AG08395 (cell line): ENCODE measurements at regions not wholly inside any gene's neighbourhood (a gene's known extent, or its start where the extent isn't known, plus 50 kb on each side); places are given as distances from the start of the nearest gene placed in this dataset.
"Not testable (repeated sequence)": the region's sequence is repeated elsewhere in the genome, so short reads cannot be mapped to it uniquely, and the experiment has no call there.

Experiments used
- DNase-seq: peaks from one replicate; pipeline ENCODE4 v3.0.0; 2012; ENCODE audit warnings: mixed read lengths, low spot score

DNA sequence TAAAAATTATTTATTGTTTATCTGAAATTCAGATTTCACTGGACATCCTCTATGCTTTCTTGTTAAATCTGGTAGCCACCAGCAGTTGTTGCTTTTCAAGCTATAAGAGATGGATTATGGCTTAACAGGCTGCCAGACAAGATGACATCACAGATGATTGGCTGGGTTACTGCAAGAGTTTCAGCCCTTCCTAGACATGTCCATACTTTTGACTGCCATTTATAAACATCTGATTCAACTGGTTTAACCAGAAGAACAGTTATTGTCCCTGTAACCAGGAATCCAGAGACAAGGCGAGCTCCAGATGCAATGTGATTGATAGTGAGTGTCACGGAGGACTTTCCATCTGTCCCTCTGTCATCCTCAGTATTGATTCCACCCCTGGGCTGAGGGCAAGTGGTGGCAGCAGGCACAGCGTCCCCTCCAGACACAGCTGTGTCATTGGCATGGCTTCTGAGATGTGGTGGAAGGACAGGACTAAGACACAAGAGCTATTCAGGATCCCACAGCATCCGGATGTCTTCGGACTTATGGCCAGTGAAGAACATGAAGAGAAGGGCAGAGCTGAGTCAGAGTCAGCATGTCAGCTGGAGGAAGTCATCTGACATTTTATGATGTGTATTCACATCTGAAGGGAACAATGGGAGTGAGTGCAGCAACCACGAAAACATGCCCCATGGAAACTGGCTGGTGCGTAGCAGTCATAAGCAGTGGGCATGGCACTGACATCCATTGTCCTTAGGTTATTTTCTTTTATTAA is 284.5 kb upstream of the CDYL start:
- no peak for DNase-seq

DNA sequence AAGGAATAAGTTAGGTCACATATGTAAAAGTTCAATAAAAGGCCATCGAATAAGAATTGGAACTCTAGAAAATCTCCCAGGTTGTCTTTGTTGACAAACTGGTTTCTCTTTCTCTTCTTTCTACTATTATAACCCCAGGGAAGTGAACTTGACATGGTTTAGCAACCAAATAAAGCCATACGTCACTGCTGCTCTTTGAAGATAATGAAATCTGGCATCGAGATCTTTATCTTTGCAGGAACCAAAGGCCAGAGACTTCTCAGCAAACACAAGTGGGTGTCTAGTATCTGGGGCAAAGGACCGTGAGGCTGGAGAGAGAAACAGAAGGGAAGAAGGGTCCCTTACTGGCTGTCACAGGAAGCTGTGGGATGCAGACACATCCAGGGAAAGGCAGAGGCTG is 286.7 kb upstream of the CDYL start:
- no peak for DNase-seq

DNA sequence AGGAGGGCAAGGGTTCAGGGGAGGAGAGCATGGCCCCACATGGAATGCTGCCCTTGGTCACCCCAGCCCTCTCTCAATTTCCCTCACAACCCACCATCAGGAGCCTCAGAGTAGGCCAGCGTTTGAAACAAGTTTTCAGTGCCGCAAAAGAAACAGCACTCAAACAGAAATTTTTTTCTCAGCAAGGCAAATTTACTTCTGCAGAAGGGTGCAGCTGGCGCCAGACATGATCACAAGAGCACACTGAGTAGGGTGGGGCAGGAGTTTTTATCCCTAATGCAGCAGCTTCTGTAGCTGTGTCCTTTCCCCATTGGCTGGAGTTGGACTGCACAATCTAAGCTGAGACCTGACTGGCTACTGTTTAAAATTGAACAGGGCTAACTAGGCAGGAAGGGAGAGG is 287.8 kb upstream of the CDYL start:
- no peak for DNase-seq

DNA sequence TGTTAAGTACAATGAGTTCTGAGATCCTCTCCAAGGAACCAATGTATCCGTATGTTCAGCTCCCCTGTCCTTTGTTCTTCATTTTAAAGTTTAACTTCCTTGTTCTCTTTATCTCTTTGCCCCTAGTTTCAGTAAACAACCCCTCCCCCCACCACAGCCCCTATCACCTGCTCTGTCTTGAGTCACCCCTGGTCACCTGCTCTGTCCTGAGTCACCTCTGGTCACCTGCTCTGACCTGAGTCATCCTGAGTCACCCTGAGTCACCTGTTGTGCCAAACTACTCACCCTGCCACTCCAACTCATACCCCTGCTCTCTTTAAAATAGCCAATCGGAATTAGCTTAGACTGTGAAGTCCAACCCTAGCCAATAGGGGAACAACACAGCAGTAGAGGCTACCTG is 288.7 kb upstream of the CDYL start:
- DNase-seq: no peak

DNA sequence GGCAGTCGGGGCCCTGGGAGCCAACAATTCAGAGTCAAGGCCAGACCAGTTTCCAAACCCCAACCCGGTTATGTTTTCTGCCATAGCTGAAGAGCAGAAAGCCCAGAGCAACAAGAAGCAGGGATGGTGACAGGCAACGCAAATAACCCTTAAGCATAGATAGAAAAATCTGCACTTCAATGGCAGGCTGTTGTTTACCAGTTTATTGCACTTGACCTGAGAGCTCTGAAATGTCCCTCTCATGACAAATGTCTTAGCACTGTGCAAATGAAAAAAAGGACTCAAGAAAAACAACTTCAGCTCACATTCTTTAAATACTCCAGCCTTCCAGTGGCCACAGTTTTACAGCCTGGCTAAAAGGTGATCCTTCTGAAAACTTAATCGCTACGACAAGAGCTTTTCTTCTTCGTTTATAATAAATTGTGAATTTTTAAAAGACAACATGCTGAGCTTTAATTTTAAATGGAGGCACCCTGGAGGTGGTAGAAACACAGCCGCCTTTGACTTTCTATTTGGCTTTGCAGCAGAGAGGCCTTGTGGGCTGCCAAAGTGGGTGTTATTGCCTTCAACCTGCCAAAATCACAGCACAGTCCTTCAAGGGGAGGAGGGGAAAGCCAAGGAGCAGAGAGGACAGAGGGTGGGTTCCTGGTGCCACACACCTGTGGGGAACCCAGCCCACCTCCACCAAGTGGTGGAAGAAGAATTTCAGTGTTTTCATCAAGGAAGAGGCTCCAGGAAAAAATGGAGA is 289.5 kb upstream of the CDYL start:
- no peak for DNase-seq

DNA sequence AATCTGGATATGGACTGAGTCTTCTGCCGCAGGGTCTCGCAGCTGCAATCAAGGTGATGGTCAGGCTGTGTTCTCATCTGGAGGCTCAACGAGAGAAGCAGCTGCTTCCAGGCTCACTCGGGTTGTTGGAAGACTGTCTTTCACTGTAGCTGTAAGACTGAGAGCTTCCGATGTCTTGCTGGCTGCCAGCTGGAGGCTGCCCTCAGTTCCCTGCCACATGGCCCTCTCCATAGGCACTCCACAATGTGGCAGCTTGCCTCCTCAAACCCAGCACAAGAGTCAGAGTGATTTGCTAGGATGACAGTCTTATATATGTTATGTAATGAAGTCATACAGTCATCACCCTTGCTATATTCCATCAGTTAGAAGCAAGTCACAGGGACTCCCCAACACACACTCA is 290.5 kb upstream of the CDYL start:
- DNase-seq: no peak

DNA sequence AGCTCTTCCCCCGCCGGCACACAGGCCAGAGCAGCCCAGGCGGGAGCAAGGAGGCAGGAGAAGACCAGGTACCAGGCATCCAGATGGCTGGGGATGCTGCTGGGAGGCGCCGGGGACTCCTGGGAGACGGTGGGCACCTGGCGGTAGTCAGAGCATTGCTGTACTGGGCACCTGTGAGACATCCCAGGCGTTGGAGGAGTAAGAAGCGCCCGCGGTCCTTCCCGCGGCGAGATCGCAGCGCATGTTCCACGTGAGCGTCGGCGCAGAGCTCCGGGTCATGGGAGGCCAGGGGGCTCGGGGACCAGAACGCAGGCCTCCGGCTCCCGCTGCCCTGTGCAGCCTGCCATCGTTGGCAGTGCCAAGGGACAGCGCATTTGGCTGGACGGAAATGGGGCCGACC is 293.7 kb upstream of the CDYL start:
- no peak for DNase-seq

DNA sequence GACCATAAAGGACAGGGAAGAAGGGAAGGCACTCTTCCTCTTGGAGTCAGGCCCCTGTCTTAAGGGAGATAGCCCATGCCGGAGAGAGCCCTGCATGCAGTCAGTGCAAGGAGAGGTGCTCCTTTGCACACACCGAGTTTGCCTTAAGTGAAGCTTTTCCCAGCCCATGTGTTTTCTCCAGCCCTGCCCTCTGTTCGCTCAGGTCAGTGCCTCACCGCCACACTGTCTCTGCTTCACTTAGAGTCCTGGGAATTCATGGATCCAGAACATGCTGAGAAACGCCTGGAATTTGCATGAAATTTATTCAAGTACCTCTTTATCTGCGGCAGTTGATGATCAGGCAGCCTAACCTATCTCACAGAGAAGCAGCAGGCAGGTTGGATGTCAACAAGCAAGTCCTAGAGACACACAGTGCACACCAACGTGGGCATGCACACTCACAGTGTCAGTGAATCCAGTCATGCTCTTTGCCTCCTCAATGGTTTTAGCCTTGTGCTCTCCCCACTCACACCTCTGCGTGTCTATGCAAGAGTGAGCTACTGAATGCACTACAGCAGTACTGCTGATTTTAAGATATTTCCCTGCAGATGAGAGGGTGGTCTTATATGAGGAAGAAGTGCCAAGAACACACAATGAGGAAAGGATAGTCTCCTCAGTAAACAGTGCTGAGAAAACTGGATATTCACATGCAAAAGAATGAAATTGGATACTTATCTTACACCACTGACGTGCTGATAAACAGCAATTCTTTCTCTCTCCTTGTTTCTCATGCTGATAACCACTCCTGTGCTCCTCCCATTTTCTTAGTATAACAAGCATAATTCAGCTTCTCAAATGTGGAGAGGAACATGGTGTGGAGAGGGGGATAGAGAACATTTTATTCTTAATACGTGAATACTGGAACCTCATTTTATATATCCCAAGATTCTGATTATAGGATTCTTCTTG is 295.1 kb upstream of the CDYL start:
- no peak for DNase-seq

DNA sequence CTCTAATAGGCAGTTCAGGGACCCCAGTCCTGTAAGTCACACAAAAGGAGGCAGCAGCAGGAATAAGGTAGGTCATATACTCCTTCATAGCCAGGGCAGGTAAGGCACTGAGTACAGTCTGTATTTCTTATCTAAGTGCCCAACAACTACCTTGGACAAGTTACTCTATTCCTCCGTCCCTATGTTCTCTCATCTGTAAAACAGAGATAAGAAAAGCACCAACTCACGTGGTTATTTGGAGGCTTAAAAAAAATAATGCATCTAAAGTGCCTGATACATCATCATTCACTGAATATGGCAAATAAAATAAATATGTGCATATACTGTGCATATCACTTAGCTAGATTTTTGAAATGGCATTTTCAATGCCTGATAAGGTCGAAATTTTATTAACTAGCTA is 298.1 kb upstream of the CDYL start:
- no peak for DNase-seq

DNA sequence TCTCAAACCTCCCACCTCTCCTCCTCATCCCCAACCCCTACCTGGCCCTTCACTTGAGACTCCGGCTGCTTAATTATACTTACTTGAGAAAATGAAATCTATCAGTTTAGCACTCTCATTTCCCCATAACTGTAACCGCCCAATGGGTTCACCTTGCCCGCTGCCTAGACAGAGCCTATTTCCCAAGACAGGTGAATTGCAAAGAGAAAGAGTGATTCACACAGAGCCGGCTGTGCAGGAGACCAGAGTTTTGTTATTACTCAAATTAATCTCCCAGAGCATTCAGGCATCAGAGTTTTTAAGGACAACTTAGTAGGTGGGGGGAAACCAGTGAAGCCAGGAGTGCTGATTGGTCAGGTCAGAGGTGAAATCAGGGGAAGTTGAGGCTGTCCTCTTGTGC is 301.4 kb upstream of the CDYL start:
- DNase-seq: no peak

DNA sequence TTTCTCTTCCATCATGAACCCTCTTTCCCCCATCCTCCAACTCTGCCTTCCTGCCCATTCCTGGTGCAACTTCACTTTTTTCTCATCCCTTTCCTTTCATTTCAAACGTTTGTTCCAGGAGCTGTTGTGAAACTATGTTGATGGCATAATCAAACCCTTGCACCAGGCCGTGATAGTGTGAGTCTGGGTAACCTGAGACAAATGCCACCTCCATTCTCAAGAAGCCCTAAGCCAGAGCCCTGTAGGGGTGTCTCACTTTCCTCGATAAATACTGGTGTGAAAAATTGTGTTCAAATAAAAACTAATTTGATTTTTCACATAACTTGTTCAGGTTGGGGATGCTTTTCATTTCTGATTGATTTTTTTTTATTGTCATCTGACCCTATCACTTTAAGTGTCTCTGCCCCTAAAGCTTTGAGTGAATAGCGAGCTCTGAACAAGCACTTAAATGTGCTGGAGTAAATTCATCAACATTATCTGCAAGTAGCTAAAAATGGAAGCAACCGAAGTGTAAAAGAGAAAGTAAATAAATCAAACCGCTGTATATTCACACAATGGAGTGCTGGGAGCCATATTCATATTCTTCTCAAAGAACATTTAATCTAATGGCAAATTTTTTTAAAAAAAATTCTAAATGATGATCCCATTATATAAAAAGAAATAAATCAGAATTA is 303.1 kb upstream of the CDYL start:
- no peak for DNase-seq

DNA sequence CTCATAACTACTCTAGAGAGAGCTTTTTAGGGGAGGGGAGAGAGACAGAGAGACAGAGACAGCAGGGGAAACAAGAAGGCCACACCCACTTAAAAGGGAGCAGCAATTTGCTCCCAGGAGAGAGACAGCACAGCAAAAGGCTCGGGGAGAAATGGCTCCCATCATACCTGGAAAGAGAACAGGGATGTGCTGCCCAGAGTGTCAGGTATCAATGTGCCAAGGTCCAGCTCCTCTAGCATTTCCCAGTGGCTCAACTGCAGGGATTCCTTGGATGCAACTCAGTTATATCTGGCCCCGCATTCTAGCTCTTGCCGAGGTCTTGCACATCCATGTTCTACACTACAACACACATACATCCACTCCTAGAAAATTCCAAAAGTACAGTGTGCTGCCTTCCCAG is 304.0 kb upstream of the CDYL start:
- no peak for DNase-seq

DNA sequence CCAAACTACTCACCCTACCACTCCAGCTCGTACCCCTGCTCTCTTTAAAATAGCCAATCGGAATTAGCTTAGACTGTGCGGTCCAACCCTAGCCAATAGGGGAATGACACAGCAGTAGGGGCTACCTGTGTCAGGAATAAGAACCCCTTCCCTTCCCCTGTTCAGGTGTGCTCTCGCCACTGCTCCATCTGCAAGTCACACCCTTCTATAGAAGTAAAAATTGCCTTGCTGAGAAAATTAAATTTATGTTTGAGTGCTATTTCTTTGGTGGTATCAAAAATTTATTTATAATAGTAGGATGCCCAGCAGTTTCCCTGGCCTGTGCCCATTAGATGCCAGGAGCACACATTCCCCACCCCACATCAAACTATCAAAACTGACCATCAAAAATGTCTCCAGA is 304.7 kb upstream of the CDYL start:
- not testable (repeated sequence) for DNase-seq

DNA sequence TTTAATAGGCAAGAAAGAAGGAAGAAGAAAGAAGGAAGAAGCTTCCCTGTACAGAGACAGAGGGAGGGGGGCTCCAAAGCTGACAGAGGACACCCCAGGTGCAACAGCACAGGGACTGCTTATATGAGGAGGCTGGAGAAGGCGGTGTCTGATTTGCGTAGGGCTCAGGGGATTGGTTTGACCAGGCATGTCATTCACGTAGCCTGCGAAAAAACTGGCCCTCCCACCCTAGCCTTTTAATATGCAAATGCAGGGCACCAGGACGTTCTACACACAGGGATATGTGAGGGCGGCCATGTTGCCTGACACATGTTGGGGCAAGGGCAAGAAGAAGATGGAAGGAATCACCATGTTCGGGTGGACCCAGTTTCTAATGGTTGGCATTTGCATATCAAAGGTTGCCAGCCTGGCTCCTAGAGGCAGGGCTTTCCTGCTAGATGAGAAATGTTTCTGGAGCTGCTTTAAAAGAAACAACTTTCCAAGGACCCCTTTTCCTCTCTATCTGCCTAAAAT is 305.4 kb upstream of the CDYL start:
- no peak for DNase-seq

DNA sequence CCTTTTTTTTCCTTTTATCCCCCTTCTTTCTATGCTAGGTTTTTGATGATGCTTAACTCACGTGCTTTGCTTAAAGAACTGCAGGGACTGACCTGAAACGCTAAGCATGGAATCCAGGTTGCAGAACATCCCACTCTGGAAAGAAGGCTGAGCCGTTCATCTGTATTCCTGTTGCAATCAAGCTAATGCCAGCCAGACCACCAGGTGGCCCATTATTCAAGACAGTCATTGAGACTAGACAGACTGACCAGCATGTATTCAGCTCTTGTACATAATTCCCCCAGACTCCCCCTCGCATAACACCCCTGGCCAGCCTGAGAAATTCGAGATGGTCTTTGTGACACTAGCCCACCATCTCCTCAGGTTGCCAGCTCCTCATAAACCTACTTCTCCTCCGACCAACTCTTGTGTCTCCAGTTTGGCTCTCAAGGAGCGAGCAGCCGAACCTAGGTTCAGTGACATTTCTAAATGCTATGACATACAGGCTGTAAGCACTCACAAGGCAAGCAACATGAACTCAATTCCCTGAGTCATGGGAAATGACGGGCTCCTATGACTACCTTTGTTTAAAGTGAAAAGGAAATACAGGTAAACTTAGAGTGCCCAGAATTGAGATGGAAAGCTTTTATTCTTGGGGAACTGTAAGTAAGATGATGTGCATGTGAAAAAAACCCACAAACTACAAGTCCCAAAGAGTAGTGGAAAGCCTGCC is 309.3 kb upstream of the CDYL start:
- DNase-seq: no peak

DNA sequence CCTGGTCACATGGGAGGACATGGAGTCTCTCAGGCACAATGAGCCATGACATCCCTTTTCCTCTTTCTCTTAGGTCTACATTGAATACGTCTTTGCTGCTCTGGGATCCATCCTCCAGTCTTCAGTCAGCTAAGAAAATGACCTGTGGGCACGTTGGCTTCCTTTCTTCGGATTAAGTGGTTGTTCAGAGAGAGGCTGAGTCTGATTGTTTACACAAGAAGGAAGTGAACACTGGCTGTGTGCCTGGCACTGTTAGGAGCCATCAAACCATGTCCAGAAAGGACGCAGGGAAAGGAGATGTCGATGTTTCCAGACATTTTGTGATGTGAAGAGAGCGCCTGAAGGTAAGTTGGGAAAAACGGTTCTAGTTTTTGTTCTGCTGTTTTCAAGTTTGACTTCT is 309.9 kb upstream of the CDYL start:
- no peak for DNase-seq

DNA sequence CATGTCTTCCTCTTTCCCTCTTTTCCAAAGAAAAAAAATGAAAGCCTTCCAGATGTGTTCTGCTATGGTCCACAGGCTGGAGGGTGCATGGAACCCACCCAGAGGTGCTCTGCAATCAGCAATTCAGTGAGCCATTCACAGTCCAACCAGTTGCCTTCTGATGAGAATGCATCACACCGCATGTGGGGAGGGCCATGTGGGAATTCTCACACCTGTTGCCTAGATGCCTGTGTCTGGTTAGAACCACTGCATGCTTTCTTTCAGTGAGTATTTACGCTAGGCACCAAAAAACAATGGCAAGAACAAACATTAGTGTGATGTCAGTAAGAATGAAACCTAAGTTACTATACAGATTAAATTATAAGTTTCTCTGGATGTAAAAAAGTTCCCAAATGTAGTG is 311.6 kb upstream of the CDYL start:
- no peak for DNase-seq

DNA sequence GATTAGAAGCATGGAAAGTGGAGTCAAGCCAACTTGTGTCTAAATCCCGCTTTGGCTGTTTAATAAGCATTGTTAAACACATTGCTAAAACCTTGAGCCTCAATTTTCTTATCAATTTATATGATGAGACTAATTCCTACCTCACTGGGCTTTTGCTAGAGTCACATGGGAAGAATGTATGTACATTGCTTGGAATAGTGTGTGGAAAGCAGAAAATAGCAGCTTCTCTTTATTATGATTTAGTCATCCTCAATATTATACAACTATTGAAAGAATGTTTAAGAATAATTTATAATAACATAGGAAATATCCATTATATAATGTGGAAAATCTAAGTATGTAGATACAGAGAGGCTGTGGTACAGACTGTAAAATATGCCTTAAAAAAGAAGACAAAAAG is 313.0 kb upstream of the CDYL start:
- no peak for DNase-seq

DNA sequence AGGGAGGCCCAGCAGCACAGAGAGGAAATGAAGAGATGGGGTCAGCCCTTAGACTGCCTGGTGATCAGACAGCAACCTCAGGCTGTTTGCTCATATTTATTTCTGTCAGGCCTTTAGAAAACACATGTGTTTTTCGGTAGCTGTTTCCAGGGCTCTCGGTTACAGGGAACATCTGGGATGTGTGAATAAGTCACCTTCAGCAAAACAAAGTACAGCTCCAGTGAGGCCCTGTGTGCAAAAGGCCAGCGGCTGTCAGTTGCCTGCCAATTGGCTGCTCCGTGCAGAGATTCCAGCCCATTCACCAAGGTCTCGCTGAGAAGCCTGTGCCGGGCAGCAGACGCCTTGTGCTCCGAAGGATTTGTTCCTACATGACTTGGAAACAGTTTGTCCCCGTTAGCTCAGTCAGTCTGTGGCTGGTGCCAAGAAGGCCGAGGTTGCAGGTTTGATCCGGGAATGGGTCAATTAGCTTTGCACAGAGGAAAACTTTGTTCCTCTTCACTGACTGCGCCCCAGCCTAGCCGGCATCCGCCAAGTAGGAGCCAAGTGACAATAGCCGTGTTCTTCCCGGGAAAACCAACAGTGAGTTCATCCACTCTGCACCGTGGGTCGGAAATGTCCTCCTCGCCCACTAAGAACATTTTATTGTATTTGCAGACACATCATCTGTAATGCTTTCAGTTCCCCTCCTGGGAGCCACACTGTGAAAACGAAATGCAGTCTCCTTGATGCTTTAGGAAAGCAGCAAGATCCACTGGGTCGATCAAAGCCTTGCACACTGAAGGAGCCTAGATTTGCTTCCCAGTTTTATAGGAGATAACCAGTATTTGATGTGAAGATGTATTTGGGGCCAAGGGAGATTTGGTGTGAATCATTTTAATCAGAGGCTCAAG is 315.4 kb upstream of the CDYL start:
- DNase-seq: peak; percentile 57

DNA sequence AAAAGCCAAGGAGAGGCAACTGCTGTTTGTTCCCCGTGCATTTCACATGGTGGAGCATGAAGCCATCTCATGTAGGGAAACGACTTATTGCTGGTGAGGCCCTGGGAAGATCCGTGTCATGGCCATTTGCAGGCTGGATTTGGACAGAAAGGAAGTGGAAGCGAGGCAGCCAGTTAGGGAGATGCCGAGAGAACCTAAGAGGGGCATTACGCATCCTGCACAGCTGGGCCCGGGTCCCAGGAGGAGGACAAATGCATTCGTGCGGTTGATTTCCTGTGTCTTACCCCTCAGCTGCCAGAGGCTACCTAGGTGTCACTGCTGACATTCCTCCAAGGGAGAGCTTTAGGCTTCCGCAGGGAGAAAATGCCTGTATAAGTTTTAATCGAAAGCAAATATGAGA is 316.2 kb upstream of the CDYL start:
- DNase-seq: no peak
